Posterior cingulate gyrus (tissue), 11 donors: ENCODE measurements at regions not wholly inside any gene's neighbourhood (a gene's known extent, or its start where the extent isn't known, plus 50 kb on each side); places are given as distances from the start of the nearest gene placed in this dataset.
"Not testable (repeated sequence)": the region's sequence is repeated elsewhere in the genome, so short reads cannot be mapped to it uniquely, and the experiment has no call there.

Source experiments
- DNase-seq, 10 donors: peaks; one replicate each; pipeline versions ENCODE4 v3.0.0 to v3.0.0-alpha.2; 2020 to 2021; ENCODE audit warnings: mixed read lengths in 3 of 10
- intact Hi-C: fragments of 100-400 bp; cut with DNase I; formaldehyde crosslinking; loops from one replicate; pipeline ENCODE4 v1.15.1; 2023

GRCh38 chr18:1097991-1098735 lies 193.5 kb downstream of the ADCYAP1 start:
- intact Hi-C loops, result not testable (repeated sequence)
- DNase-seq, result peak in 3 of 10 donors; percentile 40 to 76 (median 72)

GRCh38 chr18:1102848-1103247 lies 198.2 kb downstream of the ADCYAP1 start:
- intact Hi-C loops, result no loop called here
- DNase-seq, result no peak

- DNase-seq, result no peak
- intact Hi-C loops, result no loop called here
Observed at GRCh38 chr18:1103537-1103936, 198.9 kb downstream of the ADCYAP1 start.

GRCh38 chr18:1104181-1104881 lies 199.7 kb downstream of the ADCYAP1 start:
- intact Hi-C loops, result no loop called here
- DNase-seq, result no peak

- intact Hi-C loops, result no loop called here
- DNase-seq, result no peak
Observed at GRCh38 chr18:1124495-1124894, 219.8 kb downstream of the ADCYAP1 start.

- DNase-seq, result no peak
Observed at GRCh38 chr18:1133541-1133940, 228.9 kb downstream of the ADCYAP1 start.

GRCh38 chr18:1147730-1148129 lies 243.1 kb downstream of the ADCYAP1 start:
- no peak for DNase-seq
- intact Hi-C loops, result no loop called here

More at GRCh38 chr18:1133541-1133940, 228.9 kb downstream of the ADCYAP1 start:
- intact Hi-C loops, result no loop called here

- intact Hi-C loops, result no loop called here
- no peak for DNase-seq
Observed at GRCh38 chr18:1149709-1150108, 245.0 kb downstream of the ADCYAP1 start.

GRCh38 chr18:1150344-1150743 lies 245.7 kb downstream of the ADCYAP1 start:
- intact Hi-C loops, result no loop called here
- no peak for DNase-seq

GRCh38 chr18:1152958-1153357 lies 248.3 kb downstream of the ADCYAP1 start:
- intact Hi-C loops, DNase-seq: not testable (repeated sequence)

- DNase-seq, result no peak
- intact Hi-C loops, result no loop called here
Observed at GRCh38 chr18:1173593-1173992, 268.9 kb downstream of the ADCYAP1 start.

- intact Hi-C loops, result no loop called here
Observed at GRCh38 chr18:1177232-1177631, 272.6 kb downstream of the ADCYAP1 start.

GRCh38 chr18:1191341-1191740 lies 286.7 kb downstream of the ADCYAP1 start:
- intact Hi-C loops, result no loop called here
- no peak for DNase-seq

More at GRCh38 chr18:1177232-1177631, 272.6 kb downstream of the ADCYAP1 start:
- DNase-seq, result no peak

GRCh38 chr18:1213126-1213525 lies 308.5 kb downstream of the ADCYAP1 start:
- no peak for DNase-seq
- intact Hi-C loops, result no loop called here

- intact Hi-C loops, result no loop called here
- DNase-seq, result no peak
Observed at GRCh38 chr18:1222880-1223279, 318.2 kb downstream of the ADCYAP1 start.

GRCh38 chr18:1227025-1227424 lies 322.4 kb downstream of the ADCYAP1 start:
- intact Hi-C loops, result no loop called here
- peak in 2 of 10 donors; percentile 9 to 43 for DNase-seq

- DNase-seq, result no peak
- intact Hi-C loops, result no loop called here
Observed at GRCh38 chr18:1229634-1230033, 325.0 kb downstream of the ADCYAP1 start.

GRCh38 chr18:1232867-1233266 lies 328.2 kb downstream of the ADCYAP1 start:
- no peak for DNase-seq
- intact Hi-C loops, result no loop called here

GRCh38 chr18:1240701-1241100 lies 336.0 kb downstream of the ADCYAP1 start:
- intact Hi-C loops, result no loop called here
- DNase-seq, result no peak

- intact Hi-C loops, result no loop called here
- no peak for DNase-seq
Observed at GRCh38 chr18:1244397-1245122, 339.9 kb downstream of the ADCYAP1 start.

- peak in 2 of 10 donors; percentile 24 to 71 for DNase-seq
- intact Hi-C loops, result no loop called here
Observed at GRCh38 chr18:1246827-1247226, 342.2 kb downstream of the ADCYAP1 start.
